Keratinocyte (primary cell): ENCODE measurements at regions not wholly inside any gene's neighbourhood (a gene's known extent, or its start where the extent isn't known, plus 50 kb on each side); places are given as distances from the start of the nearest gene placed in this dataset.

ENCODE experiments used
- EZH2 ChIP-seq: IDR thresholded peaks from one replicate; pipeline ENCODE4 v1.6.1; 2012; ENCODE audit warnings: inconsistent platforms, mild to moderate bottlenecking, low read length, moderate library complexity
- TF ChIP-seq, protein P1 (sequence below), 3 experiments: IDR thresholded peaks in 1 of 3; conservative IDR thresholded peaks in 1 of 3; optimal IDR thresholded peaks in 1 of 3; 2 replicates in 2 of 3; 3 replicates in 1 of 3; pipeline versions ENCODE3 to v1.5.1; 2011; ENCODE audit warnings: low read length in 3 of 3, mild to moderate bottlenecking in 3 of 3, moderate library complexity in 2 of 3, control low read depth in 1 of 3, inconsistent platforms in 1 of 3; ENCODE audit not compliant: insufficient read depth in 2 of 3; ENCODE audit errors: extremely low read depth in 1 of 3

DNA sequence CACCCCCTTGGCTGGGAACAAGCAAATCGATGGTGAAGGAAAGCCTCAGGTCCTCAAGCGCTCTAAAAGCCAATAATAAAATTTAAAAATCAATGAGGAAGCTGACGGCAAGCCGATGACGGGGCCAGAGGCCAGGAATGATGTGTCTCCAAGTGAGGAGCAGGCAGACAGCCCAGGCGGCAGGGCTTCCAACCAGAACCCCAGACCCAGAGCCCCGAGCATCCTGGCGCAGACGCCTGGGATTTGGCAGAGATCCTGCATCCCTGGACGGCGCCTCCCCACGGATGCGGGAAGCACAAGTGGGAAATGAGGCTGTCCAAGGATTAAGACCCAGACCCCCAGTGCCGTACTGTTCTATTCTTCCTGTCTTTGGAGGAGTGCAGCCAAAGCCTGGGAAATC lies 123.0 kb upstream of the PROK2 start:
- TF ChIP-seq, protein P1, sequence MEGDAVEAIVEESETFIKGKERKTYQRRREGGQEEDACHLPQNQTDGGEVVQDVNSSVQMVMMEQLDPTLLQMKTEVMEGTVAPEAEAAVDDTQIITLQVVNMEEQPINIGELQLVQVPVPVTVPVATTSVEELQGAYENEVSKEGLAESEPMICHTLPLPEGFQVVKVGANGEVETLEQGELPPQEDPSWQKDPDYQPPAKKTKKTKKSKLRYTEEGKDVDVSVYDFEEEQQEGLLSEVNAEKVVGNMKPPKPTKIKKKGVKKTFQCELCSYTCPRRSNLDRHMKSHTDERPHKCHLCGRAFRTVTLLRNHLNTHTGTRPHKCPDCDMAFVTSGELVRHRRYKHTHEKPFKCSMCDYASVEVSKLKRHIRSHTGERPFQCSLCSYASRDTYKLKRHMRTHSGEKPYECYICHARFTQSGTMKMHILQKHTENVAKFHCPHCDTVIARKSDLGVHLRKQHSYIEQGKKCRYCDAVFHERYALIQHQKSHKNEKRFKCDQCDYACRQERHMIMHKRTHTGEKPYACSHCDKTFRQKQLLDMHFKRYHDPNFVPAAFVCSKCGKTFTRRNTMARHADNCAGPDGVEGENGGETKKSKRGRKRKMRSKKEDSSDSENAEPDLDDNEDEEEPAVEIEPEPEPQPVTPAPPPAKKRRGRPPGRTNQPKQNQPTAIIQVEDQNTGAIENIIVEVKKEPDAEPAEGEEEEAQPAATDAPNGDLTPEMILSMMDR (optimal IDR thresholded peaks at IDR 0.05 in 1 of 3, IDR thresholded peaks at IDR 0.05 in 1 of 3, conservative IDR thresholded peaks at IDR 0.05 in 1 of 3; ENCODE audit: extremely low read depth in 1 of 3, insufficient read depth in 2 of 3, low read length in 3 of 3), result no peak
- no peak for TF ChIP-seq EZH2
